ENCODE measurements at regions not wholly inside any gene's neighbourhood (a gene's known extent, or its start where the extent isn't known, plus 50 kb on each side); places are given as distances from the start of the nearest gene placed in this dataset.
"Not testable (repeated sequence)": the region's sequence is repeated elsewhere in the genome, so short reads cannot be mapped to it uniquely, and the experiment has no call there.

GRCh38 chr1:99361406-99361805, 97.1 kb downstream of the PLPPR4 start:
- H3K27ac Mint-ChIP-seq, result no peak overlapping the region
- no peaks in the 10 kb centered on the region for H3K9me3 Mint-ChIP-seq
- intact Hi-C loops (cut with micrococcal nuclease), result no loop called here

DNA sequence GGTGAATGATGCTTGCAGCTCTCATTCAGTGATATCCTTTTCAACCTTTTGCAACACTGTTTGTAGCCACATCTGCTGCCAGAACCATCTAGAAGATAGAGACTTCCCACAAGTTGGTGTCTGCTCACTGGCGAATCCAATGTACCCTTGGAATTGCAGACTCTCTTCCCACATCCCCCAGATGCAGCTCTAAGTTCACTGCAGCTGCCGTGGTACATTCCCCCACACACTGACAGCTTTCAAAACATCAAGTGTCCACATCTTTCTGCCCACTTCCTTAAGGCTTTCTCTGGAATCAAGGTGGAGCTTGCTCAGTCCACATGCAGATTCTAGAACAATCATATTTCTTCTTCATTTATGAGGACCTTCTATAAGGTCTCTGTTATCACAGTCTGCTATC, 99.2 kb downstream of the PLPPR4 start:
- Mint-ChIP-seq H3K27me3 (no peaks in the 10 kb centered on the region), H3K27ac (no peak overlapping the region), H3K4me3 (no peak overlapping the region), H3K4me1 (no peaks in the 10 kb centered on the region), H3K9me3 (no peaks in the 10 kb centered on the region), H3K36me3 (ENCODE audit: low read depth) (no peaks in the 10 kb centered on the region)
- intact Hi-C loops (cut with micrococcal nuclease), result no loop called here
- DNase-seq, result no peak

More at GRCh38 chr1:99361406-99361805, 97.1 kb downstream of the PLPPR4 start:
- Mint-ChIP-seq H3K4me1 (no peaks in the 10 kb centered on the region), H3K4me3 (no peak overlapping the region), H3K36me3 (ENCODE audit: low read depth) (no peaks in the 10 kb centered on the region), H3K27me3 (no peaks in the 10 kb centered on the region)
- no peak for DNase-seq

DNA sequence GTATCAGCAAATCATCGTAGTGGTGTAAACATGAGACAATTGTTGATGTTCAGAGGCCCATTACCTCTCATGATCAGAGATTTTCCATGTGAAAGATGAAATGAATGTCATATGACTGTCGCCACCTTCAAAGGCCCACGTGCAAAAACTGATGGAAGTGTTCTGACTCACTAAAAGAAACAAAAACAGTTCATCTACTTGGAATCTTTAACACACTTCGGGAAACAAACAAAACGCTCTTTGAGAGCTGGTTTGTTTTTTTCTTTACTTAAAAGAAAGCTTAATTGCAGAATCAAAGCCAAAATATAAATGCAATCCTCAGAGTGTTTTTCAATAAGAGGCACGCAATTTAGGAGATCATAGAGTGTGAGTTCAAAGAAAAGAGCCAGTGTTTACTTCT, 100.8 kb downstream of the PLPPR4 start:
- DNase-seq, result no peak
- intact Hi-C loops (cut with micrococcal nuclease), result no loop called here

DNA sequence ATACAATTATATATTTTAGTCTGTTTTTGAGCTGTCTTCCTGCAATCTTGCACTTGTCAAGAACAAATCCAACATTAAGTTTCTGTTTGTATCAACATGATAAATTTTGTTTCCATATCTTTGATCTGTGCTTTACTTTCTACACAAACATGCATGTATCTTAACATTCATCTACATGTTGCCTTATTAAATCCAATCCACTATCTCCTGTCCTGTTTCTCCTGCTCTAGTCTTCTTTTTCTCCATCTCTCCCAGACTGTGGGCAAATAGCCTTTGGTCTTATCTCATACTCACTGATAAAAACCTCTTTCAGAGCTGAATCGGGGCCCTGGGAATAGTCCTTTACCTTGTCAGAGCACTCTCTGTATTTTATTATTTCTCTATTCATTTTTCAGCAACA, 101.3 kb downstream of the PLPPR4 start:
- DNase-seq, result no peak
- Mint-ChIP-seq H3K4me3 (no peak overlapping the region), H3K9me3 (no peaks in the 10 kb centered on the region), H3K27ac (no peak overlapping the region), H3K27me3 (no peaks in the 10 kb centered on the region), H3K36me3 (ENCODE audit: low read depth) (no peaks in the 10 kb centered on the region), H3K4me1 (no peaks in the 10 kb centered on the region)
- intact Hi-C loops (cut with micrococcal nuclease), result no loop called here

More for the DNA sequence above, 100.8 kb downstream of the PLPPR4 start:
- H3K4me1 Mint-ChIP-seq, result no peaks in the 10 kb centered on the region
- H3K27me3 Mint-ChIP-seq, result no peaks in the 10 kb centered on the region
- H3K36me3 Mint-ChIP-seq (ENCODE audit: low read depth), result no peaks in the 10 kb centered on the region
- no peaks in the 10 kb centered on the region for H3K9me3 Mint-ChIP-seq
- H3K27ac Mint-ChIP-seq, result no peak overlapping the region
- no peak overlapping the region for H3K4me3 Mint-ChIP-seq

DNA sequence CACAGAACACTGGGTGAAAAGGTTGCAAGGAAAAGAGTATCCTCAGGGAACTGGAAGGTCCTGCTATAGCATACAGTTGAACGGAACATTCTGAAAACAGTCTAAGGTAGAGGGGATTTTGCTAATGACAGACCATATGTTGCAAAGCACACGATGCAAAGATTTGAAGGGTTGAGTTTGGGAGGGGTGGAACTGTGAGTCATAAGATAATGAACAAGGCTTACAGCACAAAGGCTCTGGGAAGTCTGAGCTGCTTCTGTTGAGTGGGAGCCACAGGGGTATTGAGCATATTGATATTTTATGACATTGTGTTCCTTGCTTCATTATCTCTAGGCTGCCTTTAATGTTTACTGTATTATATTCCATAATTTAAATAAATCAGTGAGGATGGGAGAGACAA, 104.9 kb downstream of the PLPPR4 start:
- no peaks in the 10 kb centered on the region for H3K9me3 Mint-ChIP-seq
- H3K4me1 Mint-ChIP-seq, result peaks cover 2% of the 10 kb centered on the region
- intact Hi-C loops (cut with micrococcal nuclease), result no loop called here
- no peak overlapping the region for H3K27ac Mint-ChIP-seq
- no peak overlapping the region for H3K4me3 Mint-ChIP-seq
- no peaks in the 10 kb centered on the region for H3K27me3 Mint-ChIP-seq
- no peaks in the 10 kb centered on the region for H3K36me3 Mint-ChIP-seq (ENCODE audit: low read depth)
- no peak for DNase-seq

DNA sequence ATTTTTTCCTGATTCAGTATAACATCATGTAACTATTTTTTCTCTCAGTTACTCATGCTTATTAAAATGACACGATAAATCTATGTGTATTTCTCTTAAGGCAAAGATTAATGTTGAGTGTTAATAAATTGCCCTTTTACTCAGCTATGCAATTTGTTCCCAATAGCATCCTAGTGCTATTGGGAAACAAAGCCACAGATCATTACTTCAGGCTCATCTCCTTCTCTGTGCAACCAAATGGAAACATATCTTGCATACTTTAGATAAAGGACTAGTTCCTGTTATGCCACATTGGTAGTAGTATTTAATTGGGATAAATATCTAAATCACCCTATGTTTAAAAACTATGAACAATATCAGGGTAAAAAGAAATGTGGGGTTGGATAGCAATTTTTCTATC, 106.2 kb downstream of the PLPPR4 start:
- Mint-ChIP-seq H3K27ac (no peak overlapping the region), H3K4me1 (peaks cover 2% of the 10 kb centered on the region), H3K36me3 (ENCODE audit: low read depth) (no peaks in the 10 kb centered on the region), H3K9me3 (no peaks in the 10 kb centered on the region), H3K4me3 (no peak overlapping the region), H3K27me3 (no peaks in the 10 kb centered on the region)
- intact Hi-C loops (cut with micrococcal nuclease), result no loop called here
- no peak for DNase-seq

GRCh38 chr1:99371413-99371812, 107.1 kb downstream of the PLPPR4 start:
- H3K4me3 Mint-ChIP-seq, result no peak overlapping the region
- intact Hi-C loops (cut with micrococcal nuclease), result no loop called here
- DNase-seq, result no peak
- H3K9me3 Mint-ChIP-seq, result no peaks in the 10 kb centered on the region
- no peaks in the 10 kb centered on the region for H3K27me3 Mint-ChIP-seq
- H3K27ac Mint-ChIP-seq, result no peak overlapping the region
- H3K4me1 Mint-ChIP-seq, result peaks cover 2% of the 10 kb centered on the region
- no peaks in the 10 kb centered on the region for H3K36me3 Mint-ChIP-seq (ENCODE audit: low read depth)

- intact Hi-C loops (cut with micrococcal nuclease), result no loop called here
- Mint-ChIP-seq H3K9me3 (no peaks in the 10 kb centered on the region), H3K4me3 (no peak overlapping the region)
Observed at GRCh38 chr1:99374109-99374508, 109.8 kb downstream of the PLPPR4 start.

GRCh38 chr1:99374693-99375092, 110.4 kb downstream of the PLPPR4 start:
- H3K36me3 Mint-ChIP-seq (ENCODE audit: low read depth); H3K4me3 Mint-ChIP-seq; H3K9me3 Mint-ChIP-seq; DNase-seq; H3K27ac Mint-ChIP-seq; intact Hi-C loops (cut with micrococcal nuclease); H3K27me3 Mint-ChIP-seq; H3K4me1 Mint-ChIP-seq: not testable (repeated sequence)

More at GRCh38 chr1:99374109-99374508, 109.8 kb downstream of the PLPPR4 start:
- H3K36me3 Mint-ChIP-seq (ENCODE audit: low read depth), result no peaks in the 10 kb centered on the region
- no peak for DNase-seq
- H3K27ac Mint-ChIP-seq, result no peak overlapping the region
- peaks cover 2% of the 10 kb centered on the region for H3K4me1 Mint-ChIP-seq
- H3K27me3 Mint-ChIP-seq, result no peaks in the 10 kb centered on the region

DNA sequence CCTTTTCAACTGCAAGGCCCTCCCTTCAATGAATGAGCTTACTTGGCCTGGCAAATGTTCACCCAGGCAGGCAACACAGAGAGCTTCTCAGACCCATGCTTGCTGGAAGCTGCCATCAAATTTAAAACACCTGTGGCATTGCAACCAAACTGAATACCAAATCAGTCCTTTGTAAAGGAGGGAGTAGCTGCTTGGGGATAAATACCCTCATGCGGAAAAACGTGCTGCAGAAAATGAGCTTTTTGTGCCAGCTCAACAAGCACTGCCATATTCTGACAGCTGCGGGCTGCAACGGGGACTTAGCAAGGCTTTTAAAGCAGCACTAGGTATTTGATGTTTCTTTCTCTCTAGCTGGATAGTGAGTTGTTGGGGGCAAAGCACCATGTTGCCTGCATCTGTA, 119.7 kb downstream of the PLPPR4 start:
- H3K27ac Mint-ChIP-seq, result no peak overlapping the region
- H3K4me3 Mint-ChIP-seq, result no peak overlapping the region
- intact Hi-C loops (cut with micrococcal nuclease), result no loop called here
- H3K4me1 Mint-ChIP-seq, result no peaks in the 10 kb centered on the region
- H3K36me3 Mint-ChIP-seq (ENCODE audit: low read depth), result no peaks in the 10 kb centered on the region
- no peaks in the 10 kb centered on the region for H3K27me3 Mint-ChIP-seq
- DNase-seq, result no peak
- peaks cover 4% of the 10 kb centered on the region for H3K9me3 Mint-ChIP-seq

- H3K27ac Mint-ChIP-seq, result no peak overlapping the region
- no peak for DNase-seq
- intact Hi-C loops (cut with micrococcal nuclease), result no loop called here
- H3K27me3 Mint-ChIP-seq, result no peaks in the 10 kb centered on the region
- H3K4me1 Mint-ChIP-seq, result no peaks in the 10 kb centered on the region
- no peaks in the 10 kb centered on the region for H3K36me3 Mint-ChIP-seq (ENCODE audit: low read depth)
- no peak overlapping the region for H3K4me3 Mint-ChIP-seq
- peaks cover 4% of the 10 kb centered on the region for H3K9me3 Mint-ChIP-seq
Observed at GRCh38 chr1:99385852-99386251, 121.6 kb downstream of the PLPPR4 start.

DNA sequence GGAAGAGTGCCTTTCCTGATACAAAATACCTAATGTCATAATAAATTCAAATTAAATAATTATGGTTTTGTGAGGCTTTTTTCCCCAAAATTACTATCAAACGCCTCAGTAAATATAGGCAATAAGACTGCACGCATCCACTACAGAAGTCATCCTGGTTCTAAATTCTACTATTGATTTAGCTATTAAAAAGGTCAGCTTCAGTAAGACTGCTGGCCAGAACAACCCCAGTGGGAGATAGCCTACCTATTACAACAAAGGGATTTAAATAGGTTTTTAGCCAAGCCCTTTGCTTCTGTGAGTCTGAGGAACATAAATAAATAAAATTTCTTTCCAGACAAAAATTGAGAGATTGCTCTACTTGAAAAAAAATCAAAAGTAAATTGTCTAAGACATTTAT, 132.1 kb downstream of the PLPPR4 start:
- Mint-ChIP-seq H3K4me1 (no peaks in the 10 kb centered on the region), H3K27ac (no peak overlapping the region), H3K36me3 (ENCODE audit: low read depth) (no peaks in the 10 kb centered on the region), H3K9me3 (no peaks in the 10 kb centered on the region), H3K4me3 (no peak overlapping the region), H3K27me3 (no peaks in the 10 kb centered on the region)
- no peak for DNase-seq
- intact Hi-C loops (cut with micrococcal nuclease), result no loop called here

- H3K9me3 Mint-ChIP-seq, result no peaks in the 10 kb centered on the region
- H3K4me1 Mint-ChIP-seq, result no peaks in the 10 kb centered on the region
- no peaks in the 10 kb centered on the region for H3K36me3 Mint-ChIP-seq (ENCODE audit: low read depth)
- no peak for DNase-seq
- no peak overlapping the region for H3K27ac Mint-ChIP-seq
- no peak overlapping the region for H3K4me3 Mint-ChIP-seq
- intact Hi-C loops (cut with micrococcal nuclease), result no loop called here
- no peaks in the 10 kb centered on the region for H3K27me3 Mint-ChIP-seq
Observed at GRCh38 chr1:99397029-99397428, 132.7 kb downstream of the PLPPR4 start.

DNA sequence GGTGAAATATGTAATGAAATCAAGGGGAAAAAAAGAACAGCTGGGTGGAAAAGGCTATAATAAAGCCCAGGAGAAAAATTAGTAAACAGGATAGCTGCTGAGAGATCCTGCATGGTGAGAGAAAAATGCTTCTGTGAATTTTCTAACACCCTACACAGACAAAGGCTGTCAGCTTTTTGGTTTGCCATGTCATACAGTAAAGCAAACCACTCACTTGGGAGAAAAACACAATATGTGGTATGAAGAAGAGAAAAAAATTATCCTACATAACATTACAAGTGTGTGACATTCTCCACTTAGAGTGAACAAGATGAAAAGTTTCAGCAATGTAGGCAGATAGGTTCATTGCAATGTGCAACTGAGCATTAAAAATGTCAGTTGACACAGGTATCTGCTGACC, 133.6 kb downstream of the PLPPR4 start:
- DNase-seq, result no peak
- intact Hi-C loops (cut with micrococcal nuclease), result no loop called here
- H3K9me3 Mint-ChIP-seq, result no peaks in the 10 kb centered on the region
- H3K27me3 Mint-ChIP-seq, result no peaks in the 10 kb centered on the region
- H3K4me3 Mint-ChIP-seq, result no peak overlapping the region
- H3K36me3 Mint-ChIP-seq (ENCODE audit: low read depth), result no peaks in the 10 kb centered on the region
- H3K27ac Mint-ChIP-seq, result no peak overlapping the region
- no peaks in the 10 kb centered on the region for H3K4me1 Mint-ChIP-seq

DNA sequence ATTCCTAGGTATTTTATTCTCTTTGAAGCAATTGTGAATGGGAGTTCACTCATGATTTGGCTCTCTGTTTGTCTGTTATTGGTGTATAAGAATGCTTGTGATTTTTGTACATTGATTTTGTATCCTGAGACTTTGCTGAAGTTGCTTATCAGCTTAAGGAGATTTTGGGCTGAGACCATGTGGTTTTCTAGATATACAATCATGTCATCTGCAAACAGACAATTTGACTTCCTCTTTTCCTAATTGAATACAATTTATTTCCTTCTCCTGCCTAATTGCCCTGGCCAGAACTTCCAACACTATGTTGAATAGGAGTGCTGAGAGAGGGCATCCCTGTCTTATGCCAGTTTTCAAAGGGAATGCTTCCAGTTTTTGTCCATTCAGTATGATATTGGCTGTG, 137.3 kb downstream of the PLPPR4 start:
- H3K9me3 Mint-ChIP-seq; H3K36me3 Mint-ChIP-seq (ENCODE audit: low read depth); H3K4me1 Mint-ChIP-seq: not testable (repeated sequence)

More for the DNA sequence above, 137.3 kb downstream of the PLPPR4 start:
- H3K27ac Mint-ChIP-seq; H3K4me3 Mint-ChIP-seq; intact Hi-C loops (cut with micrococcal nuclease); DNase-seq; H3K27me3 Mint-ChIP-seq: not testable (repeated sequence)
